BLaER1 treated with 17β-estradiol and CSF1 and Interleukin-3, amounts not matched to agents 10 nM and 100 nM (cell line): ENCODE measurements at regions not wholly inside any gene's neighbourhood (a gene's known extent, or its start where the extent isn't known, plus 50 kb on each side); places are given as distances from the start of the nearest gene placed in this dataset.
"Not testable (repeated sequence)": the region's sequence is repeated elsewhere in the genome, so short reads cannot be mapped to it uniquely, and the experiment has no call there.

ENCODE experiments used
- H3K27ac ChIP-seq, 11 experiments: shearing (Covaris generic); formaldehyde crosslinking; 2 replicates each; pipeline ENCODE4 v1.8.1; 2022
- H3K27me3 ChIP-seq, 11 experiments: shearing (Covaris generic); formaldehyde crosslinking; 2 replicates each; pipeline ENCODE4 v1.8.1; 2022
- H3K36me3 ChIP-seq, 11 experiments: shearing (Covaris generic); formaldehyde crosslinking; 2 replicates each; pipeline ENCODE4 v1.8.1; 2022
- H3K4me1 ChIP-seq, 10 experiments: shearing (Covaris generic); formaldehyde crosslinking; 2 replicates each; pipeline ENCODE4 v1.8.1; 2022
- H3K4me2 ChIP-seq, 11 experiments: shearing (Covaris generic); formaldehyde crosslinking; 2 replicates each; pipeline ENCODE4 v1.8.1; 2022
- H3K4me3 ChIP-seq, 10 experiments: shearing (Covaris generic); formaldehyde crosslinking; 2 replicates each; pipeline ENCODE4 v1.8.1; 2022
- H3K9ac ChIP-seq, 11 experiments: shearing (Covaris generic); formaldehyde crosslinking; 2 replicates each; pipeline ENCODE4 v1.8.1; 2022
- H3K9me3 ChIP-seq, 11 experiments: shearing (Covaris generic); formaldehyde crosslinking; replicated peaks in 1 of 11; 2 replicates each; pipeline ENCODE4 v1.8.1; 2022
- H4K20me1 ChIP-seq, 11 experiments: shearing (Covaris generic); formaldehyde crosslinking; 2 replicates each; pipeline ENCODE4 v1.8.1; 2022
- Cebpa-rat ChIP-seq, 11 experiments: shearing (Covaris generic); IDR thresholded peaks; 2 replicates each; pipeline ENCODE4 v1.8.1; 2022

- H3K36me3 ChIP-seq = no peaks in the 10 kb centered on the region
- peaks cover 0 to 5% (median 0%) of the 10 kb centered on the region in 10 experiments; a peak in 2 of 20 replicates for H3K4me1 ChIP-seq
- no peaks in the 10 kb centered on the region for H3K27me3 ChIP-seq
- no peak overlapping the region for H3K4me3 ChIP-seq
- H3K27ac ChIP-seq = no peak overlapping the region
- no peak overlapping the region for H3K4me2 ChIP-seq
- no peak for TF ChIP-seq Cebpa-rat (IDR thresholded peaks at IDR 0.05)
- H3K9me3 ChIP-seq = no peaks in the 10 kb centered on the region
- no peak overlapping the region for H3K9ac ChIP-seq
- H4K20me1 ChIP-seq = no peaks in the 10 kb centered on the region
Observed at GRCh38 chr2:78132391-78133370, 610.5 kb upstream of the LRRTM4 start.

GRCh38 chr2:78145395-78145996 is 623.3 kb upstream of the LRRTM4 start:
- no peak for TF ChIP-seq Cebpa-rat (IDR thresholded peaks at IDR 0.05)
- peaks cover 0 to 4% (median 0%) of the 10 kb centered on the region in 11 experiments; a peak in 1 of 22 replicates for H3K9me3 ChIP-seq

GRCh38 chr2:78145997-78146722 is 624.0 kb upstream of the LRRTM4 start:
- no peaks in the 10 kb centered on the region; a peak in 1 of 22 replicates for H4K20me1 ChIP-seq

More at GRCh38 chr2:78145395-78145996, 623.3 kb upstream of the LRRTM4 start:
- Histone ChIP-seq H3K27ac (no peak overlapping the region), H3K4me1 (no peaks in the 10 kb centered on the region), H3K27me3 (no peaks in the 10 kb centered on the region), H3K36me3 (no peaks in the 10 kb centered on the region), H4K20me1 (no peaks in the 10 kb centered on the region; a peak in 1 of 22 replicates), H3K4me3 (no peak overlapping the region), H3K4me2 (no peak overlapping the region), H3K9ac (no peak overlapping the region)

GRCh38 chr2:78147466-78147865 is 625.3 kb upstream of the LRRTM4 start:
- TF ChIP-seq Cebpa-rat (IDR thresholded peaks at IDR 0.05) = no peak
- H3K4me1 ChIP-seq = no peaks in the 10 kb centered on the region
- H3K4me3 ChIP-seq = no peak overlapping the region
- no peaks in the 10 kb centered on the region for H3K36me3 ChIP-seq
- H3K27ac ChIP-seq = no peak overlapping the region
- H3K4me2 ChIP-seq = no peak overlapping the region
- no peaks in the 10 kb centered on the region for H3K27me3 ChIP-seq
- H4K20me1 ChIP-seq = no peaks in the 10 kb centered on the region; a peak in 1 of 22 replicates
- H3K9me3 ChIP-seq = peaks cover 0 to 4% (median 0%) of the 10 kb centered on the region in 11 experiments; a peak in 1 of 22 replicates
- H3K9ac ChIP-seq = no peak overlapping the region

More at GRCh38 chr2:78145997-78146722, 624.0 kb upstream of the LRRTM4 start:
- Histone ChIP-seq H3K27me3 (no peaks in the 10 kb centered on the region), H3K9ac (no peak overlapping the region), H3K9me3 (peaks cover 0 to 4% (median 0%) of the 10 kb centered on the region in 11 experiments; a peak in 1 of 22 replicates), H3K4me2 (no peak overlapping the region), H3K4me1 (no peaks in the 10 kb centered on the region), H3K27ac (no peak overlapping the region), H3K36me3 (no peaks in the 10 kb centered on the region), H3K4me3 (no peak overlapping the region)
- no peak for TF ChIP-seq Cebpa-rat (IDR thresholded peaks at IDR 0.05)

- Histone ChIP-seq H3K4me3 (no peak overlapping the region), H4K20me1 (no peaks in the 10 kb centered on the region), H3K27ac (no peak overlapping the region), H3K4me2 (no peak overlapping the region), H3K4me1 (peaks cover 0 to 5% (median 0%) of the 10 kb centered on the region in 10 experiments; a peak in 1 of 20 replicates), H3K36me3 (no peaks in the 10 kb centered on the region), H3K27me3 (no peaks in the 10 kb centered on the region), H3K9ac (no peak overlapping the region), H3K9me3 (0 out of 22 replicates have a peak, but pooled peaks cover 0 to 8% (median 0%) of the 10 kb centered on the region in 11 experiments)
- no peak for TF ChIP-seq Cebpa-rat (IDR thresholded peaks at IDR 0.05)
Observed at GRCh38 chr2:78154586-78154985, 632.4 kb upstream of the LRRTM4 start.

- Histone ChIP-seq H3K27me3 (no peaks in the 10 kb centered on the region), H3K9ac (no peak overlapping the region), H4K20me1 (no peaks in the 10 kb centered on the region), H3K4me2 (no peak overlapping the region), H3K9me3 (no peaks in the 10 kb centered on the region), H3K4me3 (no peak overlapping the region), H3K4me1 (no peaks in the 10 kb centered on the region), H3K27ac (no peak overlapping the region), H3K36me3 (no peaks in the 10 kb centered on the region)
- TF ChIP-seq Cebpa-rat (IDR thresholded peaks at IDR 0.05) = no peak
Observed at GRCh38 chr2:78162202-78162601, 640.0 kb upstream of the LRRTM4 start.

GRCh38 chr2:78172157-78172556 is 650.0 kb upstream of the LRRTM4 start:
- not testable (repeated sequence) for H3K9ac ChIP-seq, H3K27ac ChIP-seq, H3K4me3 ChIP-seq, H3K36me3 ChIP-seq, H3K27me3 ChIP-seq, H3K4me2 ChIP-seq, H4K20me1 ChIP-seq, H3K4me1 ChIP-seq, H3K9me3 ChIP-seq

GRCh38 chr2:78175645-78176044 is 653.5 kb upstream of the LRRTM4 start:
- H3K27me3 ChIP-seq = no peaks in the 10 kb centered on the region
- H3K4me3 ChIP-seq = no peak overlapping the region
- H3K4me2 ChIP-seq = no peak overlapping the region
- no peak overlapping the region for H3K9ac ChIP-seq
- H3K9me3 ChIP-seq = no peaks in the 10 kb centered on the region
- H4K20me1 ChIP-seq = no peaks in the 10 kb centered on the region
- no peak overlapping the region for H3K27ac ChIP-seq
- no peaks in the 10 kb centered on the region for H3K4me1 ChIP-seq
- no peaks in the 10 kb centered on the region for H3K36me3 ChIP-seq
- TF ChIP-seq Cebpa-rat (IDR thresholded peaks at IDR 0.05) = no peak

- Histone ChIP-seq H3K9me3 (no peaks in the 10 kb centered on the region), H3K9ac (no peak overlapping the region), H3K4me2 (no peak overlapping the region), H3K4me3 (no peak overlapping the region), H4K20me1 (no peaks in the 10 kb centered on the region), H3K27me3 (no peaks in the 10 kb centered on the region; a peak in 1 of 22 replicates), H3K27ac (no peak overlapping the region), H3K36me3 (no peaks in the 10 kb centered on the region), H3K4me1 (no peaks in the 10 kb centered on the region)
- TF ChIP-seq Cebpa-rat (IDR thresholded peaks at IDR 0.05) = no peak
Observed at GRCh38 chr2:78201064-78201575, 678.9 kb upstream of the LRRTM4 start.
